Left ventricle myocardium inferior (tissue), 1 donor: ENCODE measurements at regions not wholly inside any gene's neighbourhood (a gene's known extent, or its start where the extent isn't known, plus 50 kb on each side); places are given as distances from the start of the nearest gene placed in this dataset.
"Not testable (repeated sequence)": the region's sequence is repeated elsewhere in the genome, so short reads cannot be mapped to it uniquely, and the experiment has no call there.

Experiments
- DNase-seq: peaks from one replicate; pipeline ENCODE4 v3.0.0-alpha.2; 2020
- H3K27ac ChIP-seq: fragments of 200-600 bp; replicated peaks from 2 replicates; pipeline ENCODE4 v1.8.0; 2021
- H3K27me3 ChIP-seq: fragments of 200-600 bp; 2 replicates; pipeline ENCODE4 v1.8.0; 2021; ENCODE audit warnings: low read depth
- H3K36me3 ChIP-seq: fragments of 200-600 bp; 2 replicates; pipeline ENCODE4 v1.8.0; 2021
- H3K4me1 ChIP-seq: fragments of 200-600 bp; 2 replicates; pipeline ENCODE4 v1.8.0; 2021
- H3K4me3 ChIP-seq: fragments of 200-600 bp; 2 replicates; pipeline ENCODE4 v1.8.0; 2021; ENCODE audit warnings: mild to moderate bottlenecking, moderate library complexity
- H3K9me3 ChIP-seq: fragments of 200-600 bp; replicated peaks from 2 replicates; pipeline ENCODE4 v1.8.0; 2021
- intact Hi-C: fragments of 100-400 bp; cut with micrococcal nuclease; formaldehyde crosslinking; loops from one replicate; pipeline ENCODE4 v1.11.0; 2022
- TF ChIP-seq, protein P1 (sequence below): fragments of 200-600 bp; IDR thresholded peaks from 2 replicates; pipeline ENCODE4 v1.8.0; 2021; ENCODE audit warnings: antibody characterized with exemption, mild to moderate bottlenecking, borderline replicate concordance
- donor health status: DM: no; HTN: yes; CAD: no; lungs with severe emphysema.

- DNase-seq: no peak
- H3K27me3 ChIP-seq: no peaks in the 10 kb centered on the region
- intact Hi-C loops: no loop called here
- no peaks in the 10 kb centered on the region for H3K4me1 ChIP-seq
- H3K4me3 ChIP-seq: no peak overlapping the region
- no peak overlapping the region for H3K27ac ChIP-seq
- TF ChIP-seq, protein P1, sequence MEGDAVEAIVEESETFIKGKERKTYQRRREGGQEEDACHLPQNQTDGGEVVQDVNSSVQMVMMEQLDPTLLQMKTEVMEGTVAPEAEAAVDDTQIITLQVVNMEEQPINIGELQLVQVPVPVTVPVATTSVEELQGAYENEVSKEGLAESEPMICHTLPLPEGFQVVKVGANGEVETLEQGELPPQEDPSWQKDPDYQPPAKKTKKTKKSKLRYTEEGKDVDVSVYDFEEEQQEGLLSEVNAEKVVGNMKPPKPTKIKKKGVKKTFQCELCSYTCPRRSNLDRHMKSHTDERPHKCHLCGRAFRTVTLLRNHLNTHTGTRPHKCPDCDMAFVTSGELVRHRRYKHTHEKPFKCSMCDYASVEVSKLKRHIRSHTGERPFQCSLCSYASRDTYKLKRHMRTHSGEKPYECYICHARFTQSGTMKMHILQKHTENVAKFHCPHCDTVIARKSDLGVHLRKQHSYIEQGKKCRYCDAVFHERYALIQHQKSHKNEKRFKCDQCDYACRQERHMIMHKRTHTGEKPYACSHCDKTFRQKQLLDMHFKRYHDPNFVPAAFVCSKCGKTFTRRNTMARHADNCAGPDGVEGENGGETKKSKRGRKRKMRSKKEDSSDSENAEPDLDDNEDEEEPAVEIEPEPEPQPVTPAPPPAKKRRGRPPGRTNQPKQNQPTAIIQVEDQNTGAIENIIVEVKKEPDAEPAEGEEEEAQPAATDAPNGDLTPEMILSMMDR: no peak
- H3K36me3 ChIP-seq: no peaks in the 10 kb centered on the region
- peaks cover 18% of the 10 kb centered on the region for H3K9me3 ChIP-seq
Observed at GRCh38 chr1:57532299-57532698, 108.4 kb upstream of the DAB1 start.

GRCh38 chr1:57530911-57531260, 107.0 kb upstream of the DAB1 start:
- H3K9me3 ChIP-seq: peaks cover 18% of the 10 kb centered on the region
- H3K27ac ChIP-seq, H3K27me3 ChIP-seq, H3K4me3 ChIP-seq, DNase-seq, H3K36me3 ChIP-seq, H3K4me1 ChIP-seq, intact Hi-C loops: not testable (repeated sequence)

GRCh38 chr1:57530206-57530910, 106.5 kb upstream of the DAB1 start:
- Histone ChIP-seq H3K27ac (no peak overlapping the region), H3K4me3 (no peak overlapping the region), H3K9me3 (peaks cover 18% of the 10 kb centered on the region), H3K36me3 (no peaks in the 10 kb centered on the region), H3K27me3 (no peaks in the 10 kb centered on the region), H3K4me1 (no peaks in the 10 kb centered on the region)
- intact Hi-C loops: no loop called here
- DNase-seq: no peak
- TF ChIP-seq, protein P1: no peak

DNA sequence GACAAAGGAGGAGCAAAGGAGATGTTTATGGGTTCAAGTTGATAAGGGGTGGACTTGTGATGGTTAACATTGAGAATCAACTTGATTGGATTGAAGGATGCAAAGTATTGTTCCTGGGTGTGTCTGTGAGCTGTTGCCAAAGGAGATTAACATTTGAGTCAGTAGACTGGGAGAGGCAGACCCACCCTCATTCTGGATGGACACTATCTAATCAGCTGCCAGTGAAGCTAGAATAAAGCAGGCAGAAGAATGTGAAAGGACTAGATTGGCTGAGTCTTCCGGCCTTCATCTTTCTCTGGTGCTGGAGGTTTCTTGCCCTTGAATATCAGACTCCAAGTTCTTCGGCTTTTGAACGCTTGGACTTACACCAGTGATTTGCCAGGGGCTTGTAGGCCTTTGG, 98.7 kb upstream of the DAB1 start:
- no peaks in the 10 kb centered on the region for H3K27me3 ChIP-seq
- DNase-seq: no peak
- H3K4me3 ChIP-seq: no peak overlapping the region
- H3K4me1 ChIP-seq: no peaks in the 10 kb centered on the region
- TF ChIP-seq, protein P1: no peak
- intact Hi-C loops: no loop called here
- H3K9me3 ChIP-seq: no peaks in the 10 kb centered on the region
- no peak overlapping the region for H3K27ac ChIP-seq
- no peaks in the 10 kb centered on the region for H3K36me3 ChIP-seq

DNA sequence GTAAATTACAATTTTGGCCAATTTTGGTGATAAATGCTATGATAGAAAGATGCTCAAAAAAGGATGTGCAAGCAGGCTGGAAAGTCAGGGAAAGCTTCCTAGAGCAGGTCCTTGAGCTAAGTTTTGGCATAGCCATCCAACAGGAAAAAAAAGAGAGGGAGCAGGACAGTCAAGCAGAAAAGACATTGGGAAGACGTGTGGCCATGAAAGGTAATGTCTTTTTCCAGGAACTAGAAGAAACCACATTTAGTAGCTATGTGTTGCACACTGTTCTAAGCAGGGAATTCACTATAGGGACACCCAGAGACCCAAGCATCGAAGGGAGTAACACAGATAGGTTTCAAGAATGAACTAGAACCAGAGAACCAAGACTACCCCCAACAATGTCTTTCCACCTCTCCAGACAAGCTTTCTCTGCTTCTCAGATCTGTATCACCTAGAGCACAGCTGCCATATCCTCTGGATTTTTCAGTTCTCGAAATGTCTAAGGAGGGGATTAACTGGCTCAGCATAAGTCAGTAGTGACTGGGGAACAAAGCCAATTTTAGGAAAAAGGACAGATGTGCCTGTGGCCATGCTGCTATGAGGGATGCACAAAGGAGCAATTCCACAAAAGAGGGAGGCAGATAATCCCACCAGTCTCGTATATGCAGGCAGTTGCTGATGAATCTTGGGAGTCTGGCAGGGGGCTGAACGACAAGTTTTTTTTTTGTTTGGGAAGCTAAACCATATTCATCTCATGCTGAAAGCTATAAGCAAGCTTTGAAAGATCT, 97.1 kb upstream of the DAB1 start:
- H3K4me1 ChIP-seq: no peaks in the 10 kb centered on the region
- no peaks in the 10 kb centered on the region for H3K27me3 ChIP-seq
- no peaks in the 10 kb centered on the region for H3K9me3 ChIP-seq
- no peaks in the 10 kb centered on the region for H3K36me3 ChIP-seq
- no peak for DNase-seq
- TF ChIP-seq, protein P1: no peak
- H3K4me3 ChIP-seq: no peak overlapping the region
- no peak overlapping the region for H3K27ac ChIP-seq
- intact Hi-C loops: no loop called here

GRCh38 chr1:57518496-57518895, 94.6 kb upstream of the DAB1 start:
- no peaks in the 10 kb centered on the region for H3K4me1 ChIP-seq
- H3K27ac ChIP-seq: no peak overlapping the region
- no peaks in the 10 kb centered on the region for H3K36me3 ChIP-seq
- H3K27me3 ChIP-seq: no peaks in the 10 kb centered on the region
- TF ChIP-seq, protein P1: no peak
- no peak overlapping the region for H3K4me3 ChIP-seq
- intact Hi-C loops: no loop called here
- H3K9me3 ChIP-seq: no peaks in the 10 kb centered on the region
- no peak for DNase-seq
